Upper lobe of left lung (tissue), 4 donors: ENCODE measurements at regions not wholly inside any gene's neighbourhood (a gene's known extent, or its start where the extent isn't known, plus 50 kb on each side); places are given as distances from the start of the nearest gene placed in this dataset.

Experiments used
- CTCF ChIP-seq, 6 experiments: fragments of 450-650 bp in 4 of 6; fragments of 200-600 bp in 2 of 6; sonication (generic) in 2 of 6; IDR thresholded peaks; one replicate each; pipeline ENCODE4 v1.5.1; 2016 to 2019; ENCODE audit warnings: antibody characterized with exemption in 6 of 6
- EP300 ChIP-seq, 4 donors: sonication (generic); formaldehyde crosslinking; IDR thresholded peaks; one replicate each; pipeline ENCODE4 v1.5.1; 2017; ENCODE audit warnings: antibody characterized with exemption in 4 of 4, control low read depth in 2 of 4
- POLR2A ChIP-seq, 4 donors: fragments of 450-650 bp; IDR thresholded peaks; one replicate each; pipeline ENCODE4 v1.5.1; 2016 to 2017; ENCODE audit warnings: antibody characterized with exemption in 4 of 4, mild to moderate bottlenecking in 2 of 4

GRCh38 chr4:186927624-186928023 is 204.0 kb upstream of the FAT1 start:
- TF ChIP-seq POLR2A (IDR thresholded peaks at IDR 0.05) (no peak), CTCF (IDR thresholded peaks at IDR 0.05) (no peak), EP300 (IDR thresholded peaks at IDR 0.05) (no peak)
